ENCODE measurements at regions not wholly inside any gene's neighbourhood (a gene's known extent, or its start where the extent isn't known, plus 50 kb on each side); places are given as distances from the start of the nearest gene placed in this dataset.

DNA sequence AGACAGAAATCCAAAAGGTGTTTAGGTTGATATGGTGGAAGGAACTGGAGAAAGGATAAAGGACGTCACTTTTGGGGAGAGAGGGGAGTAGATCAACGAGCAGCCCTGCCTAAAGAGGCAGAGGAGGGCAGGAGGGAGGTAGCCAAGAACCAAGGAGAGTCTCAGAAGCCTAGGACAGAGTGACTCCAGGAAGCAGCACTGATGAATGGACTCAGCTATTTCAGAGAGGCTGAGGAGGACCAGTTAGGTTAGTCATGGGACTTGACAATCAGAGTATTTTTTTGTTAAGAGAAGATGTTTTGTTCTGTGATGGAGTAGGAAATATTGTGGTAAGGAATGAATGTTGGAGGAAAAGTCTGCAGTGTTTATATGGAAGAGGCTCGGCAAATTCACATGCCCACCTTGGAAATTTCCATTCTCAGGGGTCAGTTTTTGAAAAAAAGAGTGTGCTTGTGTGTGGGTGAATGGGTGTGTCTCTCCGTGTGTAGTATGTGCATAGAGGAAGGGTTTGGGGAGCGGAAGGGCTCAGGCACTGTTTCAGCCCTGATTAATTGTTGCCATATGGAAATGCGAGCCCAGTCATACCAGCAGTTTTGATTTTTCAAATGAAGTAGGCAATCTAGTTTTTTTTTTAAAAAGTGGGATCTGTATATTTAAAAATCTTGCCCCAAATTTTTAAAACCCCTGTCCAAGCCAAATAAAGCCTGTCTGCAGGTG is 303.6 kb downstream of the SAMD5 start:
- no peak overlapping the region for H3K23ac ChIP-seq (ENCODE audit: insufficient read length)
- no peaks in the 10 kb centered on the region for H3K9me3 ChIP-seq (ENCODE audit: insufficient read depth in 2 of 2, low read depth in 1 of 2, low read length in 1 of 2)
- H3K4me2 ChIP-seq (ENCODE audit: insufficient read depth in 1 of 2, low read depth in 2 of 2, low read length in 2 of 2): no peak overlapping the region
- no peak overlapping the region for H3K27ac ChIP-seq (ENCODE audit: low read depth, low read length)
- no peak overlapping the region for H4K5ac ChIP-seq (ENCODE audit: insufficient read length, low read depth, low read length)
- no peak overlapping the region for H2BK5ac ChIP-seq (ENCODE audit: low read depth, low read length)
- DNase-seq (ENCODE audit: low read depth in 1 of 2, low spot score in 2 of 2): no peak
- CTCF ChIA-PET (ENCODE audit: partially characterized antibody): no interaction called here
- H4K8ac ChIP-seq (ENCODE audit: extremely low read depth, insufficient read depth, low read length): no peak overlapping the region
- H2BK20ac ChIP-seq (ENCODE audit: low read length): no peak overlapping the region
- H3K4me1 ChIP-seq (replicated peaks in 1 of 4; ENCODE audit: control insufficient read depth in 3 of 4, insufficient read depth in 4 of 4, low read length in 3 of 4): no peaks in the 10 kb centered on the region
- no peaks in the 10 kb centered on the region for H3K79me2 ChIP-seq (ENCODE audit: control insufficient read depth in 1 of 2, insufficient read depth in 2 of 2, low read length in 2 of 2)
- H3K14ac ChIP-seq (ENCODE audit: insufficient read length): no peak overlapping the region
- no peak overlapping the region for H3K18ac ChIP-seq (ENCODE audit: extremely low read depth, low read length)
- no peak for FAIRE-seq
- TF ChIP-seq, protein P1, sequence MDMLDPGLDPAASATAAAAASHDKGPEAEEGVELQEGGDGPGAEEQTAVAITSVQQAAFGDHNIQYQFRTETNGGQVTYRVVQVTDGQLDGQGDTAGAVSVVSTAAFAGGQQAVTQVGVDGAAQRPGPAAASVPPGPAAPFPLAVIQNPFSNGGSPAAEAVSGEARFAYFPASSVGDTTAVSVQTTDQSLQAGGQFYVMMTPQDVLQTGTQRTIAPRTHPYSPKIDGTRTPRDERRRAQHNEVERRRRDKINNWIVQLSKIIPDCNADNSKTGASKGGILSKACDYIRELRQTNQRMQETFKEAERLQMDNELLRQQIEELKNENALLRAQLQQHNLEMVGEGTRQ (IDR thresholded peaks at IDR 0.05; ENCODE audit: low read length): no peak
- TF ChIP-seq HDAC6 (IDR thresholded peaks at IDR 0.05; ENCODE audit: low read depth, low read length) (no peak), SP2 (IDR thresholded peaks at IDR 0.05; ENCODE audit: low read length) (no peak), CHD1 (IDR thresholded peaks at IDR 0.05; ENCODE audit: low read depth, low read length) (no peak)
- H3K36me3 ChIP-seq (ENCODE audit: control insufficient read depth in 2 of 4, insufficient read depth in 4 of 4, low read length in 3 of 4): no peaks in the 10 kb centered on the region
- no peaks in the 10 kb centered on the region for H3K79me1 ChIP-seq (ENCODE audit: low read depth, low read length)
- H2AK5ac ChIP-seq (ENCODE audit: low read depth, low read length): no peak overlapping the region
- no peak overlapping the region for H2AFZ ChIP-seq (ENCODE audit: low read length)
- H2BK120ac ChIP-seq (replicated peaks; ENCODE audit: low read depth, low read length): no peak overlapping the region
- H3K27me3 ChIP-seq (replicated peaks in 1 of 4; ENCODE audit: control insufficient read depth in 3 of 4, extremely low read depth in 1 of 4, insufficient read depth in 3 of 4, low read length in 3 of 4): no peaks in the 10 kb centered on the region
- H2BK15ac ChIP-seq (ENCODE audit: low read length): no peak overlapping the region
- H3K56ac ChIP-seq (replicated peaks; ENCODE audit: insufficient read length, low read depth, low read length): no peak overlapping the region
- no peaks in the 10 kb centered on the region for H3K23me2 ChIP-seq (ENCODE audit: low read depth, low read length)
- no peaks in the 10 kb centered on the region for H4K20me1 ChIP-seq (replicated peaks in 1 of 2; ENCODE audit: control insufficient read depth in 1 of 2, insufficient read depth in 2 of 2, low read length in 2 of 2)
- no peak overlapping the region for H3K9ac ChIP-seq (replicated peaks in 1 of 4; ENCODE audit: extremely low read depth in 1 of 4, low read depth in 3 of 4, low read length in 3 of 4)
- no peak overlapping the region for H4K91ac ChIP-seq (replicated peaks; ENCODE audit: insufficient read length, low read length)
- WGBS, 2 experiments (ENCODE audit: extremely low coverage in 1 of 2, insufficient coverage in 1 of 2, insufficient read length in 1 of 2, insufficient replicate concordance in 2 of 2, low coverage in 1 of 2, low lambda C conversion rate in 2 of 2, missing lambda C conversion rate in 1 of 2): 78% methylated on average over 6 of the region's 6 CpGs; no CpG with 5 or more reads in 1 of the 2 experiments
- H3K4me3 ChIP-seq (ENCODE audit: extremely low read depth in 1 of 4, insufficient read depth in 2 of 4, low read depth in 3 of 4, low read length in 4 of 4): no peak overlapping the region
- POLR2A ChIA-PET (ENCODE audit: partially characterized antibody): no interaction called here
- H2BK12ac ChIP-seq (ENCODE audit: low read depth, low read length): no peak overlapping the region
- no peak overlapping the region for H3K4ac ChIP-seq (replicated peaks; ENCODE audit: insufficient read length, low read depth, low read length)

Measured in H1 (cell line).